ENCODE measurements at regions not wholly inside any gene's neighbourhood (a gene's known extent, or its start where the extent isn't known, plus 50 kb on each side); places are given as distances from the start of the nearest gene placed in this dataset.
A peak's percentile ranks its signal among the peaks of the same experiment; 100 is the strongest.

DNA sequence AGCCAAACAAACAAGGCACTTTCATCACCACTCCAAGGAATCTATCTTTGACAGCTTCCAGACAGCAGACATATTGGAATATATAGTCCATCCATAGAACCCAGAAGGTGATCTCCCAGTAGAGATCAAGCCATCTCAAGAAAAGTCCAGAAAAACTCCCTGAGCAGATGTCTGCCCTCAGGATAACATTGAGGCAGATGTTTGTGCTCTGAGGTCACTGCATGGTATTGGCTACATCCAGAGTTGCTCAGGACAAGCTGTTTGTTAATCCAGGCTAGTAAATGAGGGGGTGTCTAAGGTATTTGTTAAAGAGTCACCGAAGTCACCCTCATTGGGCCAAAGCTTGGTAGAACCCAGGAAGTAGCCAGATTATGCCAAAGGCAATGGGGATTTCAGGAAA, 556.3 kb upstream of the KLF4 start:
- H3K4me3 ChIP-seq (ENCODE audit: low read length), result no peak overlapping the region
- intact Hi-C loops (cut with micrococcal nuclease), result loop anchor here (5.0 kb wide), 1 partner anchor 564 kb away; no protein-coding TSS in a partner anchor
- TF ChIP-seq, protein P1, sequence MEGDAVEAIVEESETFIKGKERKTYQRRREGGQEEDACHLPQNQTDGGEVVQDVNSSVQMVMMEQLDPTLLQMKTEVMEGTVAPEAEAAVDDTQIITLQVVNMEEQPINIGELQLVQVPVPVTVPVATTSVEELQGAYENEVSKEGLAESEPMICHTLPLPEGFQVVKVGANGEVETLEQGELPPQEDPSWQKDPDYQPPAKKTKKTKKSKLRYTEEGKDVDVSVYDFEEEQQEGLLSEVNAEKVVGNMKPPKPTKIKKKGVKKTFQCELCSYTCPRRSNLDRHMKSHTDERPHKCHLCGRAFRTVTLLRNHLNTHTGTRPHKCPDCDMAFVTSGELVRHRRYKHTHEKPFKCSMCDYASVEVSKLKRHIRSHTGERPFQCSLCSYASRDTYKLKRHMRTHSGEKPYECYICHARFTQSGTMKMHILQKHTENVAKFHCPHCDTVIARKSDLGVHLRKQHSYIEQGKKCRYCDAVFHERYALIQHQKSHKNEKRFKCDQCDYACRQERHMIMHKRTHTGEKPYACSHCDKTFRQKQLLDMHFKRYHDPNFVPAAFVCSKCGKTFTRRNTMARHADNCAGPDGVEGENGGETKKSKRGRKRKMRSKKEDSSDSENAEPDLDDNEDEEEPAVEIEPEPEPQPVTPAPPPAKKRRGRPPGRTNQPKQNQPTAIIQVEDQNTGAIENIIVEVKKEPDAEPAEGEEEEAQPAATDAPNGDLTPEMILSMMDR (conservative IDR thresholded peaks at IDR 0.05; ENCODE audit: low read depth, low read length), result no peak
- TF ChIP-seq EZH2 (IDR thresholded peaks at IDR 0.05; ENCODE audit: low read length, unreplicated experiment), result no peak
- TF ChIP-seq EZH2phosphoT487 (IDR thresholded peaks at IDR 0.05; ENCODE audit: borderline replicate concordance, low read length), result no peak
- H3K36me3 ChIP-seq (ENCODE audit: low read depth, low read length), result no peaks in the 10 kb centered on the region
- no peak overlapping the region for H3K4me2 ChIP-seq (ENCODE audit: low read length)
- H3F3A ChIP-seq (ENCODE audit: low read length, unreplicated experiment), result peaks cover 3% of the 10 kb centered on the region
- no peaks in the 10 kb centered on the region for H3K79me2 ChIP-seq (ENCODE audit: low read length)
- H4K20me1 ChIP-seq (ENCODE audit: low read length), result no peaks in the 10 kb centered on the region
- H3K9ac ChIP-seq (ENCODE audit: low read length), result no peak overlapping the region
- POLR2A ChIA-PET (ENCODE audit: unreplicated experiment), result no interaction called here
- no peaks in the 10 kb centered on the region for H3K27me3 ChIP-seq (ENCODE audit: low read length)
- CTCF ChIA-PET, result interaction anchor here (0.7 kb wide), 1 partner anchor 267 kb away, joined by 3 read pairs; no protein-coding TSS in a partner anchor
- ATAC-seq (no peak), DNase-seq (no peak)
- peaks cover 42% of the 10 kb centered on the region for H3K4me1 ChIP-seq (ENCODE audit: insufficient read depth, low read length)
- 0 out of 2 replicates have a peak, but pooled peaks cover 12% of the 10 kb centered on the region for H3K9me3 ChIP-seq (ENCODE audit: low read length)
- H2AFZ ChIP-seq (ENCODE audit: low read length), result no peak overlapping the region
- no peak overlapping the region for H3K27ac ChIP-seq (ENCODE audit: low read length)
- H3K9me2 ChIP-seq (replicated peaks; ENCODE audit: low read length), result no peaks in the 10 kb centered on the region
- no TSS peak for BruUV-seq (replicated peaks)

DNA sequence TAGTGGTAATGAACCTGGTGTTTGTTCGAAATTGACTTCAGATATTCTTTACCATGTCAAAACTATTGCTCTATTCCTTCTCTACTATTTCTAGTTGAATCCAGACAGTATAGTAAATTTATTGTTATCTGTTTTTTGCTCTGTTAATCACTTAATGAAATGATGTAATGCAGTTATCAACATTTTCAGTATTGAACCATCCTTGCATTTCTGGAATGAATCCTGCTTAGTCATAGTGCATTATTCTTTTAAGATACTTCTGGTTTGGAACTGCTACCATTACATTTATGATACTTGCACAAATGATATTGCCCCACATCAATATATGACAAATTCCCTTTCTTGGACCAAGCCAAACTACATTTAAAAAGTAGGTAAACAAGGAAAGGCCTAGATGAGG, 554.0 kb upstream of the KLF4 start:
- TF ChIP-seq, protein P1 (conservative IDR thresholded peaks at IDR 0.05; ENCODE audit: low read depth, low read length), result no peak
- H3F3A ChIP-seq (ENCODE audit: low read length, unreplicated experiment), result peaks cover 3% of the 10 kb centered on the region
- no peak for DNase-seq
- no peaks in the 10 kb centered on the region for H3K27me3 ChIP-seq (ENCODE audit: low read length)
- H3K27ac ChIP-seq (ENCODE audit: low read length), result no peak overlapping the region
- intact Hi-C loops (cut with micrococcal nuclease), result no loop called here
- no peaks in the 10 kb centered on the region for H3K79me2 ChIP-seq (ENCODE audit: low read length)
- no peaks in the 10 kb centered on the region for H4K20me1 ChIP-seq (ENCODE audit: low read length)
- H3K9me3 ChIP-seq (ENCODE audit: low read length), result 0 out of 2 replicates have a peak, but pooled peaks cover 12% of the 10 kb centered on the region
- POLR2A ChIA-PET (ENCODE audit: unreplicated experiment), result no interaction called here
- BruUV-seq (replicated peaks), result no TSS peak
- H3K4me1 ChIP-seq (ENCODE audit: insufficient read depth, low read length), result peaks cover 46% of the 10 kb centered on the region
- no peak overlapping the region for H3K4me3 ChIP-seq (ENCODE audit: low read length)
- CTCF ChIA-PET, result no interaction called here
- no peak overlapping the region for H3K4me2 ChIP-seq (ENCODE audit: low read length)
- no peak for ATAC-seq
- H3K36me3 ChIP-seq (ENCODE audit: low read depth, low read length), result no peaks in the 10 kb centered on the region
- H2AFZ ChIP-seq (ENCODE audit: low read length), result no peak overlapping the region
- H3K9ac ChIP-seq (ENCODE audit: low read length), result no peak overlapping the region
- H3K9me2 ChIP-seq (replicated peaks; ENCODE audit: low read length), result no peaks in the 10 kb centered on the region

DNA sequence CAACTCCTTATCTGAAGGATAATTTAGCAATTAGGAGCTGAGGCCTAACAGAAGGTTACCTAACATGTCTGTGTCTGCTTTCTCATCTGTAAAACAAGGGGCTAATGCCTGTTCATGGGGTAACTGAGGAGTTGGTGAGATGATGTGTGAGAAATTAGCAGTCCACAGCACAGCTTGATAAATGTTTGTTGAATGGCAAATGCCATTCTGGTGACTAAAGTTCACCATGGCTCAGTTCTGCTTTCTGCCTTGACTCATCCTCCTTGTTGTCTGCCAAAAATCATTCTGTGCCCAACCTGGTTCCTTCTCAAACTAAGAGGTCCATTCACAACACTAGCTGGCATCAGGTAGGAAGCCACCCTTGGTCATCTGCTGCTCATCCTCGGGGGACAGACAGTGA, 552.0 kb upstream of the KLF4 start:
- Histone ChIP-seq H3K9me2 (replicated peaks; ENCODE audit: low read length) (no peaks in the 10 kb centered on the region), H3K4me1 (ENCODE audit: insufficient read depth, low read length) (peaks cover 41% of the 10 kb centered on the region), H3K27me3 (ENCODE audit: low read length) (no peaks in the 10 kb centered on the region), H3K9me3 (ENCODE audit: low read length) (0 out of 2 replicates have a peak, but pooled peaks cover 12% of the 10 kb centered on the region), H3K27ac (ENCODE audit: low read length) (peak overlapping the region; percentile 94), H3K9ac (ENCODE audit: low read length) (peak overlapping the region; percentile 44; the same call in 1 of the 2 replicates), H2AFZ (ENCODE audit: low read length) (no peak overlapping the region), H3F3A (ENCODE audit: low read length, unreplicated experiment) (peaks cover 3% of the 10 kb centered on the region), H3K4me3 (ENCODE audit: low read length) (no peak overlapping the region; the same call in 1 of the 2 replicates), H3K79me2 (ENCODE audit: low read length) (no peaks in the 10 kb centered on the region), H4K20me1 (ENCODE audit: low read length) (no peaks in the 10 kb centered on the region), H3K36me3 (ENCODE audit: low read depth, low read length) (no peaks in the 10 kb centered on the region), H3K4me2 (ENCODE audit: low read length) (peak overlapping the region; percentile 67)
- TF ChIP-seq EZH2 (IDR thresholded peaks at IDR 0.05; ENCODE audit: low read length, unreplicated experiment), result no peak
- no peak for TF ChIP-seq EZH2phosphoT487 (IDR thresholded peaks at IDR 0.05; ENCODE audit: borderline replicate concordance, low read length)
- TF ChIP-seq, protein P1 (conservative IDR thresholded peaks at IDR 0.05; ENCODE audit: low read depth, low read length), result no peak
- no TSS peak for BruUV-seq (replicated peaks)
- POLR2A ChIA-PET (ENCODE audit: unreplicated experiment), result no interaction called here
- intact Hi-C loops (cut with micrococcal nuclease), result no loop called here
- ATAC-seq (peak; percentile 70), DNase-seq (peak; percentile 77)
- CTCF ChIA-PET, result interaction anchor here (0.7 kb wide), 1 partner anchor 186 kb away, joined by 3 read pairs; no protein-coding TSS in a partner anchor
